ENCODE measurements at regions not wholly inside any gene's neighbourhood (a gene's known extent, or its start where the extent isn't known, plus 50 kb on each side); places are given as distances from the start of the nearest gene placed in this dataset.

DNA sequence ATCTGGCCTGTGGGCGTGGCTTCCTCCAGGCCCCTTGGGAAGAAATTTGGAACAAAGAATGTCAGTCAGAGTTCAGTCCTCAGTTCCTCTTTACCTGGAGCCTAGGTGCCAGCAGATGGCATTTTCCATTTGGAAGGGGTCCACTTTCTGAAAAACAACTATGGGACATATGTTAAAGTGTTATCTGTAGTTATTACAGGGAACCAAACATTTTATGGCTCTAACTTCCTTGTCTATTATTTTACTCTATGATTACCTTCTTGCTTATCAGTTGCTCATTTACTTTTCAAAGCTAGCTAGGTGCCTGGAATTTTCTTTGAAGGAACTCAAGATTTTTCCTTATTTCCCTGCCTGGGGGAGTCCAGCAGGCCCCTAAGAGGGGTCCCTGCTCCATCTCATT lies 159.8 kb upstream of the PUDP start:
- no peak overlapping the region for H3K27ac ChIP-seq (ENCODE audit: low read depth, low read length)
- no peaks in the 10 kb centered on the region for H3K79me2 ChIP-seq (ENCODE audit: control insufficient read depth, insufficient read depth, low read length)
- no peaks in the 10 kb centered on the region for H3K36me3 ChIP-seq (ENCODE audit: control insufficient read depth, insufficient read depth, low read length)
- H2BK120ac ChIP-seq (ENCODE audit: low read depth, low read length) = no peak overlapping the region
- H3K4ac ChIP-seq (ENCODE audit: low read depth, low read length) = no peak overlapping the region
- H3K56ac ChIP-seq (ENCODE audit: low read length) = no peak overlapping the region
- H3K4me1 ChIP-seq (ENCODE audit: control insufficient read depth, low read depth, low read length) = no peaks in the 10 kb centered on the region
- WGBS (ENCODE audit: extremely low coverage, insufficient coverage, low lambda C conversion rate) = no CpG with 5 or more reads among the region's 1 CpG
- H3K79me1 ChIP-seq (ENCODE audit: low read length) = no peaks in the 10 kb centered on the region
- H2AK5ac ChIP-seq (ENCODE audit: low read length) = no peak overlapping the region
- no peak overlapping the region for H3K9ac ChIP-seq (ENCODE audit: low read length)
- no peak overlapping the region for H2BK15ac ChIP-seq (replicated peaks; ENCODE audit: low read depth)
- no peaks in the 10 kb centered on the region for H3K27me3 ChIP-seq (ENCODE audit: insufficient read depth, low read length, poor library complexity)
- H3K23ac ChIP-seq (ENCODE audit: low read length) = no peak overlapping the region
- H3K4me2 ChIP-seq (ENCODE audit: low read length) = no peak overlapping the region
- H3K18ac ChIP-seq (ENCODE audit: low read length) = no peak overlapping the region
- DNase-seq = no peak
- no peak overlapping the region for H2BK5ac ChIP-seq (ENCODE audit: low read length)
- no peak overlapping the region for H3K4me3 ChIP-seq (ENCODE audit: low read length)
- H4K5ac ChIP-seq (ENCODE audit: low read length) = no peak overlapping the region
- H4K8ac ChIP-seq (ENCODE audit: low read depth, low read length) = no peak overlapping the region

GRCh38 chrX:7294483-7294882 lies 146.5 kb upstream of the PUDP start:
- Histone ChIP-seq H4K5ac (ENCODE audit: low read length) (no peak overlapping the region), H3K36me3 (ENCODE audit: control insufficient read depth, insufficient read depth, low read length) (no peaks in the 10 kb centered on the region), H2BK5ac (ENCODE audit: low read length) (no peak overlapping the region), H3K18ac (ENCODE audit: low read length) (no peak overlapping the region), H3K4me2 (ENCODE audit: low read length) (no peak overlapping the region), H3K4me1 (ENCODE audit: control insufficient read depth, low read depth, low read length) (no peaks in the 10 kb centered on the region), H4K8ac (ENCODE audit: low read depth, low read length) (no peak overlapping the region), H3K79me1 (ENCODE audit: low read length) (no peaks in the 10 kb centered on the region), H2BK15ac (replicated peaks; ENCODE audit: low read depth) (no peak overlapping the region), H3K4me3 (ENCODE audit: low read length) (no peak overlapping the region), H3K27ac (ENCODE audit: low read depth, low read length) (no peak overlapping the region), H3K79me2 (ENCODE audit: control insufficient read depth, insufficient read depth, low read length) (no peaks in the 10 kb centered on the region), H3K56ac (ENCODE audit: low read length) (no peak overlapping the region), H3K9ac (ENCODE audit: low read length) (no peak overlapping the region), H2AK5ac (ENCODE audit: low read length) (no peak overlapping the region), H3K4ac (ENCODE audit: low read depth, low read length) (no peak overlapping the region), H2BK120ac (ENCODE audit: low read depth, low read length) (no peak overlapping the region), H3K23ac (ENCODE audit: low read length) (no peak overlapping the region), H3K27me3 (ENCODE audit: insufficient read depth, low read length, poor library complexity) (no peaks in the 10 kb centered on the region)
- DNase-seq = no peak
- no CpG with 5 or more reads among the region's 1 CpG for WGBS (ENCODE audit: extremely low coverage, insufficient coverage, low lambda C conversion rate)

DNA sequence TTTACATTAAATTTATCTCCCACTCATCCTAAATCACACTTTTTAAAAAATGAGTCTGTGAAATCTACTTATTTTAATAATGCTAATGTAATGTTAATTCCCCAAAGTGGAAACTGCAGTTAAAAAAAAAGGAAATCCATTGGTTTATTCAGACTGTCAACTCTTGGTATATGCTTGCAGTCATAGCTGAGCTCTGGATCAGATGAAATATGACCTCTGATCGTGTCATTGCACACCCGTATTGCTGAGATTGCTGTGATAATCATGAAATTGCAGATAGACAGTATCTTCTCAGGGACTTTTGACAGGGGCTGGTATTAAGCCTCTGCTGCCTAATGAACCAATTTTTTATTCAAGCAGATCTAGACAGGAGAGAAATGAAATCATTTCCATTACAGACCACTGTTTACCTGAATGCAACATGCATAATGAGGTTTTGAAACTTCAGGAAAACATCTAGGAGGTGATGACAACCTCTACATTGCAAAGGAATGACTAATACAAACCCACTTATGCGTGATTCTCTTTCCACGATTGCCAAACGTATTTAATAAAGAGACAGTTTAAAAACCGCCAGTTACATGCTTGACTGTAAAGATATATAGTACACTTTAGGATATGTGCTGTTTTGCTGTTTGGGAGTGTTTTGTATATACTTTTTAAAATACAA lies 138.3 kb upstream of the PUDP start:
- Histone ChIP-seq H2BK15ac (replicated peaks; ENCODE audit: low read depth) (no peak overlapping the region), H3K56ac (ENCODE audit: low read length) (no peak overlapping the region), H3K4me1 (ENCODE audit: control insufficient read depth, low read depth, low read length) (no peaks in the 10 kb centered on the region), H2AK5ac (ENCODE audit: low read length) (no peak overlapping the region), H3K9ac (ENCODE audit: low read length) (no peak overlapping the region), H3K27ac (ENCODE audit: low read depth, low read length) (no peak overlapping the region), H2BK5ac (ENCODE audit: low read length) (no peak overlapping the region), H3K79me1 (ENCODE audit: low read length) (no peaks in the 10 kb centered on the region), H3K79me2 (ENCODE audit: control insufficient read depth, insufficient read depth, low read length) (no peaks in the 10 kb centered on the region), H3K27me3 (ENCODE audit: insufficient read depth, low read length, poor library complexity) (no peaks in the 10 kb centered on the region), H4K5ac (ENCODE audit: low read length) (no peak overlapping the region), H3K18ac (ENCODE audit: low read length) (no peak overlapping the region), H3K23ac (ENCODE audit: low read length) (no peak overlapping the region), H3K4me2 (ENCODE audit: low read length) (no peak overlapping the region), H3K4ac (ENCODE audit: low read depth, low read length) (no peak overlapping the region), H3K4me3 (ENCODE audit: low read length) (no peak overlapping the region), H4K8ac (ENCODE audit: low read depth, low read length) (no peak overlapping the region), H2BK120ac (ENCODE audit: low read depth, low read length) (no peak overlapping the region), H3K36me3 (ENCODE audit: control insufficient read depth, insufficient read depth, low read length) (no peaks in the 10 kb centered on the region)
- DNase-seq = no peak
- no CpG with 5 or more reads among the region's 6 CpGs for WGBS (ENCODE audit: extremely low coverage, insufficient coverage, low lambda C conversion rate)

- no peak overlapping the region for H2AK5ac ChIP-seq (ENCODE audit: low read length)
- H3K27ac ChIP-seq (ENCODE audit: low read depth, low read length) = no peak overlapping the region
- H2BK120ac ChIP-seq (ENCODE audit: low read depth, low read length) = no peak overlapping the region
- no peak overlapping the region for H3K4me2 ChIP-seq (ENCODE audit: low read length)
- no peak overlapping the region for H3K56ac ChIP-seq (ENCODE audit: low read length)
- no peak overlapping the region for H3K18ac ChIP-seq (ENCODE audit: low read length)
- no peak overlapping the region for H2BK5ac ChIP-seq (ENCODE audit: low read length)
- no peaks in the 10 kb centered on the region for H3K36me3 ChIP-seq (ENCODE audit: control insufficient read depth, insufficient read depth, low read length)
- no peaks in the 10 kb centered on the region for H3K27me3 ChIP-seq (ENCODE audit: insufficient read depth, low read length, poor library complexity)
- H3K4ac ChIP-seq (ENCODE audit: low read depth, low read length) = no peak overlapping the region
- no peak for DNase-seq
- no peak overlapping the region for H3K4me3 ChIP-seq (ENCODE audit: low read length)
- no peaks in the 10 kb centered on the region for H3K79me1 ChIP-seq (ENCODE audit: low read length)
- no CpG with 5 or more reads among the region's 2 CpGs for WGBS (ENCODE audit: extremely low coverage, insufficient coverage, low lambda C conversion rate)
- no peak overlapping the region for H3K9ac ChIP-seq (ENCODE audit: low read length)
- no peaks in the 10 kb centered on the region for H3K4me1 ChIP-seq (ENCODE audit: control insufficient read depth, low read depth, low read length)
- no peak overlapping the region for H2BK15ac ChIP-seq (replicated peaks; ENCODE audit: low read depth)
- H3K79me2 ChIP-seq (ENCODE audit: control insufficient read depth, insufficient read depth, low read length) = no peaks in the 10 kb centered on the region
- no peak overlapping the region for H4K8ac ChIP-seq (ENCODE audit: low read depth, low read length)
- no peak overlapping the region for H3K23ac ChIP-seq (ENCODE audit: low read length)
- H4K5ac ChIP-seq (ENCODE audit: low read length) = no peak overlapping the region
Observed at GRCh38 chrX:7285765-7286164, 137.8 kb upstream of the PUDP start.

GRCh38 chrX:7283741-7284140 lies 135.8 kb upstream of the PUDP start:
- no peak overlapping the region for H3K9ac ChIP-seq (ENCODE audit: low read length)
- H3K4ac ChIP-seq (ENCODE audit: low read depth, low read length) = no peak overlapping the region
- H2BK5ac ChIP-seq (ENCODE audit: low read length) = no peak overlapping the region
- no peak overlapping the region for H4K8ac ChIP-seq (ENCODE audit: low read depth, low read length)
- H3K4me1 ChIP-seq (ENCODE audit: control insufficient read depth, low read depth, low read length) = no peaks in the 10 kb centered on the region
- no peak overlapping the region for H3K23ac ChIP-seq (ENCODE audit: low read length)
- H3K56ac ChIP-seq (ENCODE audit: low read length) = no peak overlapping the region
- no peak overlapping the region for H2BK15ac ChIP-seq (replicated peaks; ENCODE audit: low read depth)
- no peak overlapping the region for H4K5ac ChIP-seq (ENCODE audit: low read length)
- no peaks in the 10 kb centered on the region for H3K79me1 ChIP-seq (ENCODE audit: low read length)
- H3K18ac ChIP-seq (ENCODE audit: low read length) = no peak overlapping the region
- H3K27ac ChIP-seq (ENCODE audit: low read depth, low read length) = no peak overlapping the region
- no peak overlapping the region for H3K4me3 ChIP-seq (ENCODE audit: low read length)
- no peak overlapping the region for H3K4me2 ChIP-seq (ENCODE audit: low read length)
- WGBS (ENCODE audit: extremely low coverage, insufficient coverage, low lambda C conversion rate) = no CpG with 5 or more reads among the region's 2 CpGs
- H3K27me3 ChIP-seq (ENCODE audit: insufficient read depth, low read length, poor library complexity) = no peaks in the 10 kb centered on the region
- no peaks in the 10 kb centered on the region for H3K36me3 ChIP-seq (ENCODE audit: control insufficient read depth, insufficient read depth, low read length)
- no peaks in the 10 kb centered on the region for H3K79me2 ChIP-seq (ENCODE audit: control insufficient read depth, insufficient read depth, low read length)
- no peak for DNase-seq
- no peak overlapping the region for H2AK5ac ChIP-seq (ENCODE audit: low read length)
- H2BK120ac ChIP-seq (ENCODE audit: low read depth, low read length) = no peak overlapping the region

GRCh38 chrX:7280520-7280919 lies 132.6 kb upstream of the PUDP start:
- Histone ChIP-seq H3K27ac (ENCODE audit: low read depth, low read length) (no peak overlapping the region), H2AK5ac (ENCODE audit: low read length) (no peak overlapping the region), H4K8ac (ENCODE audit: low read depth, low read length) (no peak overlapping the region), H3K4me3 (ENCODE audit: low read length) (no peak overlapping the region), H3K4me2 (ENCODE audit: low read length) (no peak overlapping the region), H4K5ac (ENCODE audit: low read length) (no peak overlapping the region), H3K79me2 (ENCODE audit: control insufficient read depth, insufficient read depth, low read length) (no peaks in the 10 kb centered on the region), H3K56ac (ENCODE audit: low read length) (no peak overlapping the region), H2BK5ac (ENCODE audit: low read length) (no peak overlapping the region), H3K9ac (ENCODE audit: low read length) (no peak overlapping the region), H3K23ac (ENCODE audit: low read length) (no peak overlapping the region), H3K36me3 (ENCODE audit: control insufficient read depth, insufficient read depth, low read length) (no peaks in the 10 kb centered on the region), H2BK15ac (replicated peaks; ENCODE audit: low read depth) (no peak overlapping the region), H3K4ac (ENCODE audit: low read depth, low read length) (no peak overlapping the region), H3K18ac (ENCODE audit: low read length) (no peak overlapping the region), H3K27me3 (ENCODE audit: insufficient read depth, low read length, poor library complexity) (no peaks in the 10 kb centered on the region), H3K79me1 (ENCODE audit: low read length) (no peaks in the 10 kb centered on the region), H2BK120ac (ENCODE audit: low read depth, low read length) (no peak overlapping the region), H3K4me1 (ENCODE audit: control insufficient read depth, low read depth, low read length) (no peaks in the 10 kb centered on the region)
- no CpG with 5 or more reads among the region's 2 CpGs for WGBS (ENCODE audit: extremely low coverage, insufficient coverage, low lambda C conversion rate)
- no peak for DNase-seq

Measured in mesendoderm (in vitro differentiated cells).